PC-3 (cell line): ENCODE measurements at regions not wholly inside any gene's neighbourhood (a gene's known extent, or its start where the extent isn't known, plus 50 kb on each side); places are given as distances from the start of the nearest gene placed in this dataset.

Experiments used
- EZH2 ChIP-seq: fragments of 300-600 bp; sonication (generic); IDR thresholded peaks from one replicate; pipeline ENCODE4 v1.6.1; 2017; ENCODE audit warnings: antibody characterized with exemption, mild to moderate bottlenecking, low read length; ENCODE audit not compliant: unreplicated experiment
- EZH2phosphoT487 ChIP-seq: fragments of 300-600 bp; sonication (generic); IDR thresholded peaks from 2 replicates; pipeline ENCODE4 v1.6.1; 2018; ENCODE audit warnings: mild to moderate bottlenecking, antibody characterized with exemption, low read length, borderline replicate concordance
- TF ChIP-seq, protein P1 (sequence below): fragments of 300-600 bp; sonication (generic); conservative IDR thresholded peaks from 2 replicates; pipeline ENCODE4 v1.5.1; 2017; ENCODE audit warnings: antibody characterized with exemption, low read depth, mild to moderate bottlenecking, low read length

- TF ChIP-seq, protein P1, sequence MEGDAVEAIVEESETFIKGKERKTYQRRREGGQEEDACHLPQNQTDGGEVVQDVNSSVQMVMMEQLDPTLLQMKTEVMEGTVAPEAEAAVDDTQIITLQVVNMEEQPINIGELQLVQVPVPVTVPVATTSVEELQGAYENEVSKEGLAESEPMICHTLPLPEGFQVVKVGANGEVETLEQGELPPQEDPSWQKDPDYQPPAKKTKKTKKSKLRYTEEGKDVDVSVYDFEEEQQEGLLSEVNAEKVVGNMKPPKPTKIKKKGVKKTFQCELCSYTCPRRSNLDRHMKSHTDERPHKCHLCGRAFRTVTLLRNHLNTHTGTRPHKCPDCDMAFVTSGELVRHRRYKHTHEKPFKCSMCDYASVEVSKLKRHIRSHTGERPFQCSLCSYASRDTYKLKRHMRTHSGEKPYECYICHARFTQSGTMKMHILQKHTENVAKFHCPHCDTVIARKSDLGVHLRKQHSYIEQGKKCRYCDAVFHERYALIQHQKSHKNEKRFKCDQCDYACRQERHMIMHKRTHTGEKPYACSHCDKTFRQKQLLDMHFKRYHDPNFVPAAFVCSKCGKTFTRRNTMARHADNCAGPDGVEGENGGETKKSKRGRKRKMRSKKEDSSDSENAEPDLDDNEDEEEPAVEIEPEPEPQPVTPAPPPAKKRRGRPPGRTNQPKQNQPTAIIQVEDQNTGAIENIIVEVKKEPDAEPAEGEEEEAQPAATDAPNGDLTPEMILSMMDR: no peak
- TF ChIP-seq EZH2 (no peak), EZH2phosphoT487 (no peak)
Observed at GRCh38 chr6:170461556-170462365, 91.3 kb downstream of the PSMB1 start.
